BJ (cell line): ENCODE measurements at regions not wholly inside any gene's neighbourhood (a gene's known extent, or its start where the extent isn't known, plus 50 kb on each side); places are given as distances from the start of the nearest gene placed in this dataset.
"Not testable (repeated sequence)": the region's sequence is repeated elsewhere in the genome, so short reads cannot be mapped to it uniquely, and the experiment has no call there.

Experiments used
- CTCF ChIA-PET: fragments of 350-600 bp; formaldehyde crosslinking; extraction: SDS; loops from one replicate; lab custom pipeline; 2021; ENCODE audit warnings: antibody characterized with exemption, inconsistent platforms; lab: Yijun Ruan, JAX
- POLR2A ChIA-PET: fragments of 300-600 bp; sonication (Branson Sonifier 250); formaldehyde crosslinking; extraction: SDS; loops from one replicate; lab custom pipeline; 2021; ENCODE audit warnings: antibody characterized with exemption; lab: Charles Lee
- DNase-seq: peaks from one replicate; pipeline ENCODE4 v3.0.0-alpha.2; 2011; ENCODE audit warnings: low read depth
- H3K27me3 ChIP-seq: 2 replicates; pipeline ENCODE4 v1.6.0; 2011; ENCODE audit warnings: low read length; ENCODE audit not compliant: control insufficient read depth, insufficient read depth
- H3K36me3 ChIP-seq: 2 replicates; pipeline ENCODE4 v1.5.1; 2011; ENCODE audit warnings: low read length; ENCODE audit not compliant: control insufficient read depth, insufficient read depth
- H3K4me3 ChIP-seq: 2 replicates; pipeline ENCODE4 v1.5.1; 2011; ENCODE audit warnings: low read depth, mild to moderate bottlenecking, control low read depth, low read length
- CTCF ChIP-seq: IDR thresholded peaks from 2 replicates; pipeline ENCODE4 v1.5.1; 2011; ENCODE audit warnings: low read depth, mild to moderate bottlenecking, control low read depth, inconsistent platforms, low read length, moderate library complexity; ENCODE audit not compliant: insufficient read depth

- no peaks in the 10 kb centered on the region for H3K27me3 ChIP-seq
- peak; percentile 46 for TF ChIP-seq CTCF
- ChIA-PET POLR2A (no interaction called here), CTCF (interaction anchor here (1.1 kb wide), 1 partner anchor 443 kb away, joined by 3 read pairs; no protein-coding TSS in a partner anchor)
- no peak overlapping the region for H3K4me3 ChIP-seq
- no peaks in the 10 kb centered on the region for H3K36me3 ChIP-seq
- no peak for DNase-seq
Observed at GRCh38 chr21:15976807-15977206, 247.0 kb downstream of the USP25 start.

GRCh38 chr21:15978215-15978738 is 248.5 kb downstream of the USP25 start:
- CTCF ChIA-PET, result interaction anchor here (0.8 kb wide), 1 partner anchor 352 kb away, joined by 3 read pairs; no protein-coding TSS in a partner anchor
- TF ChIP-seq CTCF, result no peak
- POLR2A ChIA-PET, result no interaction called here
- Histone ChIP-seq H3K27me3 (no peaks in the 10 kb centered on the region), H3K36me3 (no peaks in the 10 kb centered on the region), H3K4me3 (no peak overlapping the region)
- DNase-seq, result peak; percentile 24

- H3K4me3 ChIP-seq, H3K36me3 ChIP-seq, H3K27me3 ChIP-seq, CTCF ChIA-PET, DNase-seq, POLR2A ChIA-PET: not testable (repeated sequence)
Observed at GRCh38 chr21:15979493-15979892, 249.7 kb downstream of the USP25 start.

GRCh38 chr21:15986277-15986676 is 256.5 kb downstream of the USP25 start:
- TF ChIP-seq CTCF, result no peak
- Histone ChIP-seq H3K4me3 (no peak overlapping the region), H3K27me3 (no peaks in the 10 kb centered on the region), H3K36me3 (no peaks in the 10 kb centered on the region)
- no peak for DNase-seq
- ChIA-PET POLR2A (interaction anchor here (0.6 kb wide), 1 partner anchor 1536 kb away, joined by 3 read pairs; no protein-coding TSS in a partner anchor), CTCF (interaction anchor here (0.5 kb wide), 1 partner anchor 50 kb away, joined by 3 read pairs; no protein-coding TSS in a partner anchor)

GRCh38 chr21:15992171-15992570 is 262.4 kb downstream of the USP25 start:
- POLR2A ChIA-PET, result no interaction called here
- no peak for DNase-seq

More at GRCh38 chr21:15992171-15992570, 262.4 kb downstream of the USP25 start:
- Histone ChIP-seq H3K36me3 (no peaks in the 10 kb centered on the region), H3K27me3 (no peaks in the 10 kb centered on the region), H3K4me3 (no peak overlapping the region)
- CTCF ChIA-PET, result no interaction called here
- TF ChIP-seq CTCF, result no peak
